PC-9 (cell line): ENCODE measurements at regions not wholly inside any gene's neighbourhood (a gene's known extent, or its start where the extent isn't known, plus 50 kb on each side); places are given as distances from the start of the nearest gene placed in this dataset.

ENCODE experiments used
- CTCF ChIP-seq: fragments of 200-600 bp; sonication (generic); conservative IDR thresholded peaks from 2 replicates; pipeline ENCODE4 v1.6.1; 2017; ENCODE audit warnings: mixed run types, antibody characterized with exemption, mild to moderate bottlenecking, moderate library complexity
- EZH2 ChIP-seq: fragments of 200-600 bp; sonication (generic); IDR thresholded peaks from 2 replicates; pipeline ENCODE4 v1.8.0; 2017; ENCODE audit warnings: antibody characterized with exemption, low read depth

- TF ChIP-seq CTCF (no peak), EZH2 (no peak)
These were observed 140.9 kb upstream of the KCNJ15 start for GRCh38 chr21:38115870-38116269.
